Neural cell (in vitro differentiated cells): ENCODE measurements at regions not wholly inside any gene's neighbourhood (a gene's known extent, or its start where the extent isn't known, plus 50 kb on each side); places are given as distances from the start of the nearest gene placed in this dataset.

Experiments
- H2AFZ ChIP-seq: fragments of 200-600, 300-800 bp; sonication (generic), shearing (Covaris generic); 2 replicates; pipeline ENCODE4 v1.6.0; 2014; ENCODE audit warnings: low read depth, mild to moderate bottlenecking, antibody characterized with exemption, low read length, moderate library complexity
- H3F3A ChIP-seq: fragments of 200-600 bp; shearing (Covaris generic); 2 replicates; pipeline ENCODE4 v1.6.1; 2016; ENCODE audit warnings: mild to moderate bottlenecking, moderate library complexity, mixed read lengths, antibody characterized with exemption, low read length; ENCODE audit not compliant: insufficient read depth, poor library complexity, severe bottlenecking
- H3K27ac ChIP-seq: fragments of 200-600, 300-800 bp; sonication (generic), shearing (Covaris generic); 2 replicates; pipeline ENCODE4 v1.5.1; 2014; ENCODE audit warnings: mild to moderate bottlenecking, low read length, moderate library complexity
- H3K27me3 ChIP-seq: fragments of 300-800, 200-600 bp; sonication (generic), shearing (Covaris generic); 2 replicates; pipeline ENCODE4 v1.6.0; 2014; ENCODE audit warnings: mild to moderate bottlenecking, low read depth, low read length, moderate library complexity; ENCODE audit not compliant: insufficient read depth
- H3K36me3 ChIP-seq: fragments of 300-800, 200-600 bp; sonication (generic), shearing (Covaris generic); 2 replicates; pipeline ENCODE4 v1.5.1; 2014; ENCODE audit warnings: mild to moderate bottlenecking, antibody characterized with exemption, low read length, moderate library complexity; ENCODE audit not compliant: insufficient read depth
- H3K4me2 ChIP-seq: fragments of 300-800, 200-600 bp; sonication (generic), shearing (Covaris generic); 2 replicates; pipeline ENCODE4 v1.6.0; 2014; ENCODE audit warnings: mild to moderate bottlenecking, low read length
- H3K4me3 ChIP-seq: fragments of 300-800, 200-600 bp; sonication (generic), shearing (Covaris generic); 2 replicates; pipeline ENCODE4 v1.5.1; 2014; ENCODE audit warnings: mild to moderate bottlenecking, low read length, moderate library complexity
- H3K79me2 ChIP-seq: fragments of 200-600 bp; shearing (Covaris generic); replicated peaks from 2 replicates; pipeline ENCODE4 v1.6.0; 2014; ENCODE audit warnings: mild to moderate bottlenecking, low read length, moderate library complexity; ENCODE audit not compliant: insufficient read depth
- H3K9ac ChIP-seq: fragments of 300-800, 200-600 bp; sonication (generic), shearing (Covaris generic); 2 replicates; pipeline ENCODE4 v1.6.1; 2016; ENCODE audit warnings: mild to moderate bottlenecking, low read length, mixed read lengths
- H3K9me2 ChIP-seq: fragments of 200-600 bp; shearing (Covaris generic); 2 replicates; pipeline ENCODE4 v1.6.1; 2016; ENCODE audit warnings: mild to moderate bottlenecking, low read length, mixed read lengths; ENCODE audit not compliant: insufficient read depth
- H3K9me3 ChIP-seq: fragments of 200-600, 300-800 bp; sonication (generic), shearing (Covaris generic); 2 replicates; pipeline ENCODE4 v1.6.1; 2016; ENCODE audit warnings: mild to moderate bottlenecking, mixed run types, low read length, moderate library complexity, mixed read lengths
- H4K20me1 ChIP-seq: fragments of 200-600 bp; shearing (Covaris generic); 2 replicates; pipeline ENCODE4 v1.6.1; 2016; ENCODE audit warnings: mild to moderate bottlenecking, mixed run types; ENCODE audit not compliant: insufficient read depth
- EP300 ChIP-seq: fragments of 450-650 bp; conservative IDR thresholded peaks from 2 replicates; pipeline ENCODE4 v1.6.1; 2014; ENCODE audit warnings: antibody characterized with exemption, mild to moderate bottlenecking, moderate library complexity; ENCODE audit not compliant: poor library complexity, severe bottlenecking
- EZH2 ChIP-seq: fragments of 200-600, 300-800 bp; shearing (Covaris generic), sonication (generic); IDR thresholded peaks from 2 replicates; pipeline ENCODE4 v1.6.1; 2014; ENCODE audit warnings: antibody characterized with exemption, low read length, borderline replicate concordance, mild to moderate bottlenecking; ENCODE audit not compliant: insufficient read depth, poor library complexity, severe bottlenecking
- MXI1 ChIP-seq: fragments of 450-650 bp; conservative IDR thresholded peaks from 2 replicates; pipeline ENCODE4 v1.6.1; 2014; ENCODE audit warnings: antibody characterized with exemption, mild to moderate bottlenecking; ENCODE audit not compliant: poor library complexity, severe bottlenecking
- POLR2AphosphoS5 ChIP-seq: IDR thresholded peaks from 2 replicates; pipeline ENCODE4 v1.6.1; 2012
- RAD21 ChIP-seq: fragments of 450-650 bp; conservative IDR thresholded peaks from 2 replicates; pipeline ENCODE4 v1.6.1; 2014; ENCODE audit warnings: antibody characterized with exemption, mild to moderate bottlenecking, moderate library complexity
- SMC3 ChIP-seq: fragments of 450-650 bp; conservative IDR thresholded peaks from 2 replicates; pipeline ENCODE4 v1.6.1; 2014; ENCODE audit warnings: antibody characterized with exemption, mild to moderate bottlenecking, moderate library complexity; ENCODE audit not compliant: poor library complexity
- TAF1 ChIP-seq: IDR thresholded peaks from 2 replicates; pipeline ENCODE4 v1.6.1; 2012; ENCODE audit warnings: low read depth
- TF ChIP-seq, protein P1 (sequence below): IDR thresholded peaks from 2 replicates; pipeline ENCODE4 v1.6.1; 2012; ENCODE audit warnings: borderline replicate concordance
- TF ChIP-seq, protein P2 (sequence below): fragments of 450-650 bp; IDR thresholded peaks from 2 replicates; pipeline ENCODE4 v1.5.1; 2014; ENCODE audit warnings: antibody characterized with exemption, mild to moderate bottlenecking, moderate library complexity; ENCODE audit not compliant: poor library complexity, severe bottlenecking

DNA sequence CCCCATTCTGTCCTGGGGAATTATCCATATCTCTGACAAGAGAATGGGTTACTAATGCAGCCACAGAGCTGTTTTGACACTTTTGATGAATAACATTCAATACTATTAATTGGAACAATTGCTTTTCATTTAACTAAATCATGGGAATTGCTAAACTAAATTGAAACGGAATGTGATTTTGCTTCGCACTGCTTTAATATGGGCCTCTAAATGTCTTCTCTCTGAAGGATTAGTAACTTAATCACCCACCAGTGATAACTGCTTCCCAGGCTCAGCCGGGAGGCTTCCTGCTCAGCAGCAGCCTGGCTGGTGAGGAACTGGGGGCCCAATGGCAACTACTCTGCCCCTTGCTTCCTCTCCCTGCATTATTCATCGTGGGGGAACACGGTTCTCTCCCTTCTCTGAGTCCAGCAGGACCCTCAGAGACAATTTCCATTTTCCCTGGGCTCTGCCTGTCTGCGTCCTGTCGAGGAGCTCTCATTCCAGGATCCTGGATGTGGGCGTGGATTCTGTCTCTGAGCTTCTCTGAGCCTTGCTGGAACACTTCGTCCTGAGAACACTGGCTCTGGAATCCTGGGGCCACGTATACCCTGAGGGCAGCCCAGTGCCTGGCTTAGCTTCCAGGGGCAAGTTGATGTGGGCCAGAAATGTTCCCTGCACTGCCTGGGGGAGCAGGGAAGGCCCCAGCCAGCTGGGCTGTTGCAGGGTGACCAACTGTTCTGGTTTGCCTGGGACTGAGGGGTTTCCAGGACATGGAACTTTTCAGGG lies 308.9 kb downstream of the DHX35 start:
- H3K4me3 ChIP-seq: no peak overlapping the region
- no peaks in the 10 kb centered on the region for H3K36me3 ChIP-seq
- no peak overlapping the region for H3K4me2 ChIP-seq
- H3K9me2 ChIP-seq: no peaks in the 10 kb centered on the region
- no peaks in the 10 kb centered on the region for H3F3A ChIP-seq
- H3K9me3 ChIP-seq: no peaks in the 10 kb centered on the region
- no peak overlapping the region for H3K27ac ChIP-seq
- H3K27me3 ChIP-seq: no peaks in the 10 kb centered on the region
- no peak overlapping the region for H2AFZ ChIP-seq
- no peaks in the 10 kb centered on the region for H3K79me2 ChIP-seq
- TF ChIP-seq TAF1 (no peak), POLR2AphosphoS5 (no peak), EZH2 (no peak), MXI1 (no peak), EP300 (no peak), SMC3 (no peak), RAD21 (no peak)
- TF ChIP-seq, protein P1, sequence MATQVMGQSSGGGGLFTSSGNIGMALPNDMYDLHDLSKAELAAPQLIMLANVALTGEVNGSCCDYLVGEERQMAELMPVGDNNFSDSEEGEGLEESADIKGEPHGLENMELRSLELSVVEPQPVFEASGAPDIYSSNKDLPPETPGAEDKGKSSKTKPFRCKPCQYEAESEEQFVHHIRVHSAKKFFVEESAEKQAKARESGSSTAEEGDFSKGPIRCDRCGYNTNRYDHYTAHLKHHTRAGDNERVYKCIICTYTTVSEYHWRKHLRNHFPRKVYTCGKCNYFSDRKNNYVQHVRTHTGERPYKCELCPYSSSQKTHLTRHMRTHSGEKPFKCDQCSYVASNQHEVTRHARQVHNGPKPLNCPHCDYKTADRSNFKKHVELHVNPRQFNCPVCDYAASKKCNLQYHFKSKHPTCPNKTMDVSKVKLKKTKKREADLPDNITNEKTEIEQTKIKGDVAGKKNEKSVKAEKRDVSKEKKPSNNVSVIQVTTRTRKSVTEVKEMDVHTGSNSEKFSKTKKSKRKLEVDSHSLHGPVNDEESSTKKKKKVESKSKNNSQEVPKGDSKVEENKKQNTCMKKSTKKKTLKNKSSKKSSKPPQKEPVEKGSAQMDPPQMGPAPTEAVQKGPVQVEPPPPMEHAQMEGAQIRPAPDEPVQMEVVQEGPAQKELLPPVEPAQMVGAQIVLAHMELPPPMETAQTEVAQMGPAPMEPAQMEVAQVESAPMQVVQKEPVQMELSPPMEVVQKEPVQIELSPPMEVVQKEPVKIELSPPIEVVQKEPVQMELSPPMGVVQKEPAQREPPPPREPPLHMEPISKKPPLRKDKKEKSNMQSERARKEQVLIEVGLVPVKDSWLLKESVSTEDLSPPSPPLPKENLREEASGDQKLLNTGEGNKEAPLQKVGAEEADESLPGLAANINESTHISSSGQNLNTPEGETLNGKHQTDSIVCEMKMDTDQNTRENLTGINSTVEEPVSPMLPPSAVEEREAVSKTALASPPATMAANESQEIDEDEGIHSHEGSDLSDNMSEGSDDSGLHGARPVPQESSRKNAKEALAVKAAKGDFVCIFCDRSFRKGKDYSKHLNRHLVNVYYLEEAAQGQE: no peak
- TF ChIP-seq, protein P2, sequence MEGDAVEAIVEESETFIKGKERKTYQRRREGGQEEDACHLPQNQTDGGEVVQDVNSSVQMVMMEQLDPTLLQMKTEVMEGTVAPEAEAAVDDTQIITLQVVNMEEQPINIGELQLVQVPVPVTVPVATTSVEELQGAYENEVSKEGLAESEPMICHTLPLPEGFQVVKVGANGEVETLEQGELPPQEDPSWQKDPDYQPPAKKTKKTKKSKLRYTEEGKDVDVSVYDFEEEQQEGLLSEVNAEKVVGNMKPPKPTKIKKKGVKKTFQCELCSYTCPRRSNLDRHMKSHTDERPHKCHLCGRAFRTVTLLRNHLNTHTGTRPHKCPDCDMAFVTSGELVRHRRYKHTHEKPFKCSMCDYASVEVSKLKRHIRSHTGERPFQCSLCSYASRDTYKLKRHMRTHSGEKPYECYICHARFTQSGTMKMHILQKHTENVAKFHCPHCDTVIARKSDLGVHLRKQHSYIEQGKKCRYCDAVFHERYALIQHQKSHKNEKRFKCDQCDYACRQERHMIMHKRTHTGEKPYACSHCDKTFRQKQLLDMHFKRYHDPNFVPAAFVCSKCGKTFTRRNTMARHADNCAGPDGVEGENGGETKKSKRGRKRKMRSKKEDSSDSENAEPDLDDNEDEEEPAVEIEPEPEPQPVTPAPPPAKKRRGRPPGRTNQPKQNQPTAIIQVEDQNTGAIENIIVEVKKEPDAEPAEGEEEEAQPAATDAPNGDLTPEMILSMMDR: no peak
- no peaks in the 10 kb centered on the region for H4K20me1 ChIP-seq
- no peak overlapping the region for H3K9ac ChIP-seq

DNA sequence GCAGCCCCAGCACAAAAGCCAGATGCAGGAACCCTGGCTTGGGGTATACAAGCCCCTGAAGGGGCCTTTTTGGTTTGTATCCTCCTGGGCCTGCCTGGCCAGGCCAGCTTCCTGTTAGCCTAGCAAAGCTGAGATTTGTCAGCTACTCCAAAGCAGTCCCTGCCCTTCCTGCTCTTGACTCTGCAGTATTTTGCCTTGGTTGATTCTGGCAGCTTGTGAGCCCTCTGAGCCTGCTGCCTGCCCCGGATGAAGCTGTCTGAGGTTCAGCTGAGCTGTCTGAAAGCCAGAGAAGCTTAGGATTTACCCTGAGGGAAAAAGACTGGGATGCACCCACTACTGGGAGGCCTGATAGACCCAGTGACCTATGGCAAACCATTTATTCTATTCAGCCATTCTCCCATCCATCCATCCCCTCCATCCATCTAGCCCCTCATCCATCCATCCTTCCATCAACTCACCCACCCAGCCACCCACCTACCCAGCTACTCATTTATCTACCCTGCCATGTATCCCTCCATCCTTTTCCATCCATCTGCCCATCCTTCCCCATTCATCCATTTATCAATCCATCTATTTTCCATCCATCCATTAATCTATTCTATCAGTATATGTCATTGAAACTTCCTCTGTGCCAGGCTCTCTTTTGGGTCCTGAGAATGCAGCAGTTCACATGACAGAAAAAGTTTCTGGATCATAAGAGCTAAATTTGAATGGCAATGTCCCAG lies 307.5 kb downstream of the DHX35 start:
- H3K4me3 ChIP-seq: no peak overlapping the region
- H3F3A ChIP-seq: no peaks in the 10 kb centered on the region
- H4K20me1 ChIP-seq: no peaks in the 10 kb centered on the region
- H3K9me2 ChIP-seq: no peaks in the 10 kb centered on the region
- H3K27me3 ChIP-seq: no peaks in the 10 kb centered on the region
- no peak overlapping the region for H3K4me2 ChIP-seq
- no peak overlapping the region for H3K9ac ChIP-seq
- TF ChIP-seq, protein P2: no peak
- TF ChIP-seq, protein P1: no peak
- no peak for TF ChIP-seq RAD21
- no peak for TF ChIP-seq EZH2
- no peak for TF ChIP-seq TAF1
- TF ChIP-seq SMC3: no peak
- TF ChIP-seq MXI1: no peak
- no peak for TF ChIP-seq EP300
- TF ChIP-seq POLR2AphosphoS5: no peak
- H3K9me3 ChIP-seq: no peaks in the 10 kb centered on the region
- H3K79me2 ChIP-seq: no peaks in the 10 kb centered on the region
- no peak overlapping the region for H3K27ac ChIP-seq
- no peaks in the 10 kb centered on the region for H3K36me3 ChIP-seq
- H2AFZ ChIP-seq: no peak overlapping the region
